Body of pancreas (tissue), 4 donors: ENCODE measurements at regions not wholly inside any gene's neighbourhood (a gene's known extent, or its start where the extent isn't known, plus 50 kb on each side); places are given as distances from the start of the nearest gene placed in this dataset.

Source experiments
- ATAC-seq: fragments of 150-250 bp; one replicate; pipeline ENCODE4 v1.9.1; 2016
- DNase-seq, 4 donors: peaks; one replicate each; pipeline ENCODE4 v3.0.0-alpha.2; 2019
- H3K27ac ChIP-seq, 4 donors: fragments of 200-600 bp; sonication (generic); 1 replicate in 3 of 4; 2 replicates in 1 of 4; pipeline versions ENCODE4 v1.5.1 to v1.6.1; 2016 to 2019; ENCODE audit warnings: mild to moderate bottlenecking in 1 of 4, mixed read lengths in 1 of 4, moderate library complexity in 1 of 4
- H3K27me3 ChIP-seq, 2 donors: fragments of 200-600 bp; sonication (generic); one replicate each; pipeline ENCODE4 v1.6.0; 2016; ENCODE audit warnings: mild to moderate bottlenecking in 1 of 2
- H3K36me3 ChIP-seq, 2 donors: fragments of 200-600 bp; sonication (generic); replicated peaks in 1 of 2; 2 replicates each; pipeline ENCODE4 v1.5.1; 2016; ENCODE audit warnings: low read depth in 2 of 2; ENCODE audit not compliant: insufficient read depth in 1 of 2
- H3K4me1 ChIP-seq: fragments of 200-600 bp; sonication (generic); one replicate; pipeline ENCODE4 v1.6.0; 2016
- H3K4me3 ChIP-seq, 2 donors: fragments of 200-600 bp; sonication (generic); 1 replicate in 1 of 2; 2 replicates in 1 of 2; pipeline ENCODE4 v1.5.1; 2016 to 2019
- H3K9me3 ChIP-seq, 3 donors: fragments of 200-600 bp; sonication (generic); 1 replicate in 2 of 3; 2 replicates in 1 of 3; pipeline ENCODE4 v1.5.1; 2016
- POLR2A ChIP-seq, 3 donors: fragments of 450-650 bp; IDR thresholded peaks; one replicate each; pipeline ENCODE4 v1.6.1; 2016; ENCODE audit warnings: antibody characterized with exemption in 3 of 3, mild to moderate bottlenecking in 2 of 3
- WGBS, 2 donors: methylation state at CpG; one replicate each; pipeline ENCODE4 v1.1.5; 2017; 5-methylcytosine and 5-hydroxymethylcytosine counted together
- intact Hi-C: fragments of 100-400 bp; cut with DNase I; formaldehyde crosslinking; loops from one replicate; pipeline ENCODE4 v1.15.1; 2023
- TF ChIP-seq, protein P1 (sequence below), 7 experiments: fragments of 450-650 bp in 4 of 7; fragments of 200-600 bp in 3 of 7; sonication (generic) in 3 of 7; IDR thresholded peaks; one replicate each; pipeline ENCODE4 v1.5.1; 2016 to 2019; ENCODE audit warnings: antibody characterized with exemption in 7 of 7

GRCh38 chr15:59819092-59819491 is 130.0 kb upstream of the BNIP2 start:
- Histone ChIP-seq H3K9me3 (no peaks in the 10 kb centered on the region), H3K36me3 (no peaks in the 10 kb centered on the region), H3K4me1 (no peaks in the 10 kb centered on the region), H3K27me3 (peaks cover 0 to 12% of the 10 kb centered on the region in 2 donors), H3K4me3 (no peak overlapping the region), H3K27ac (no peak overlapping the region)
- TF ChIP-seq POLR2A (IDR thresholded peaks at IDR 0.05) = no peak
- TF ChIP-seq, protein P1, sequence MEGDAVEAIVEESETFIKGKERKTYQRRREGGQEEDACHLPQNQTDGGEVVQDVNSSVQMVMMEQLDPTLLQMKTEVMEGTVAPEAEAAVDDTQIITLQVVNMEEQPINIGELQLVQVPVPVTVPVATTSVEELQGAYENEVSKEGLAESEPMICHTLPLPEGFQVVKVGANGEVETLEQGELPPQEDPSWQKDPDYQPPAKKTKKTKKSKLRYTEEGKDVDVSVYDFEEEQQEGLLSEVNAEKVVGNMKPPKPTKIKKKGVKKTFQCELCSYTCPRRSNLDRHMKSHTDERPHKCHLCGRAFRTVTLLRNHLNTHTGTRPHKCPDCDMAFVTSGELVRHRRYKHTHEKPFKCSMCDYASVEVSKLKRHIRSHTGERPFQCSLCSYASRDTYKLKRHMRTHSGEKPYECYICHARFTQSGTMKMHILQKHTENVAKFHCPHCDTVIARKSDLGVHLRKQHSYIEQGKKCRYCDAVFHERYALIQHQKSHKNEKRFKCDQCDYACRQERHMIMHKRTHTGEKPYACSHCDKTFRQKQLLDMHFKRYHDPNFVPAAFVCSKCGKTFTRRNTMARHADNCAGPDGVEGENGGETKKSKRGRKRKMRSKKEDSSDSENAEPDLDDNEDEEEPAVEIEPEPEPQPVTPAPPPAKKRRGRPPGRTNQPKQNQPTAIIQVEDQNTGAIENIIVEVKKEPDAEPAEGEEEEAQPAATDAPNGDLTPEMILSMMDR (IDR thresholded peaks at IDR 0.05) = no peak
- DNase-seq = no peak
- intact Hi-C loops = no loop called here
- no peak for ATAC-seq
- WGBS, 2 donors = 12 to 21% methylated on average over 4 of the region's 4 CpGs

GRCh38 chr15:59818336-59818735 is 129.2 kb upstream of the BNIP2 start:
- ATAC-seq (no peak), DNase-seq (no peak)
- H3K4me1 ChIP-seq = no peaks in the 10 kb centered on the region
- no peak overlapping the region for H3K27ac ChIP-seq
- H3K4me3 ChIP-seq = no peak overlapping the region
- peaks cover 0 to 16% of the 10 kb centered on the region in 2 donors for H3K27me3 ChIP-seq
- H3K36me3 ChIP-seq = no peaks in the 10 kb centered on the region
- TF ChIP-seq, protein P1 (IDR thresholded peaks at IDR 0.05) = no peak
- no peak for TF ChIP-seq POLR2A (IDR thresholded peaks at IDR 0.05)
- 32 to 36% methylated on average over 6 of the region's 6 CpGs for WGBS, 2 donors
- intact Hi-C loops = no loop called here
- no peaks in the 10 kb centered on the region for H3K9me3 ChIP-seq

- Histone ChIP-seq H3K27ac (no peak overlapping the region), H3K9me3 (no peaks in the 10 kb centered on the region), H3K4me1 (no peaks in the 10 kb centered on the region), H3K27me3 (peaks cover 0 to 16% of the 10 kb centered on the region in 2 donors), H3K36me3 (no peaks in the 10 kb centered on the region), H3K4me3 (no peak overlapping the region)
- WGBS, 2 donors = 42 to 48% methylated on average over 5 of the region's 5 CpGs
- DNase-seq (no peak), ATAC-seq (no peak)
- intact Hi-C loops = no loop called here
- TF ChIP-seq, protein P1 (IDR thresholded peaks at IDR 0.05) = no peak
- no peak for TF ChIP-seq POLR2A (IDR thresholded peaks at IDR 0.05)
Measured at GRCh38 chr15:59817834-59818233, 128.7 kb upstream of the BNIP2 start.

DNA sequence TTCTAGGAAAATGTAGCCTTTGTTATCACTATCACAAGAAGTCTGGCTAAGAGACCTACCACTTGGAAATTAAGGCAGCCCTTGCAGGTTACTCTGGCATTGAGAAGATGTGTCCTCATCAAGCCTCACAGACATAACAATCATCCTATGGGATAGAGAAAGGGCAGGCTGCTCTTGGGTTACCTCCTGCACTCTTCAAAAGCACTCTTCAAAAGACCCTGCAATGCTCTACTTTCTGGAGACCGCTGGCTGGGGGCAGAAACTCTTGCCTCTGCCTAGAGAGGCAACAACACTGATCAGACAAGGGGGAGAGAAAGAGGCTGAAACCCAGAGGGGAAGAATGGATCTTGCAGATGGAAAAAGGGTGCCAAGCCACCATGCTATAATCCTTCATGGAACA is 127.9 kb upstream of the BNIP2 start:
- no peak overlapping the region for H3K4me3 ChIP-seq
- no peaks in the 10 kb centered on the region for H3K4me1 ChIP-seq
- 50 to 70% methylated on average over 1 of the region's 1 CpG for WGBS, 2 donors
- no peaks in the 10 kb centered on the region for H3K9me3 ChIP-seq
- no peak for TF ChIP-seq POLR2A (IDR thresholded peaks at IDR 0.05)
- TF ChIP-seq, protein P1 (IDR thresholded peaks at IDR 0.05) = no peak
- peaks cover 0 to 16% of the 10 kb centered on the region in 2 donors for H3K27me3 ChIP-seq
- no peaks in the 10 kb centered on the region for H3K36me3 ChIP-seq
- intact Hi-C loops = no loop called here
- H3K27ac ChIP-seq = no peak overlapping the region
- no peak for ATAC-seq
- no peak for DNase-seq

GRCh38 chr15:59814409-59814808 is 125.3 kb upstream of the BNIP2 start:
- ATAC-seq = no peak
- DNase-seq = no peak
- H3K27me3 ChIP-seq = peaks cover 0 to 16% of the 10 kb centered on the region in 2 donors

More at GRCh38 chr15:59814409-59814808, 125.3 kb upstream of the BNIP2 start:
- TF ChIP-seq, protein P1 (IDR thresholded peaks at IDR 0.05) = no peak
- TF ChIP-seq POLR2A (IDR thresholded peaks at IDR 0.05) = no peak
- no peaks in the 10 kb centered on the region for H3K36me3 ChIP-seq
- no peaks in the 10 kb centered on the region for H3K9me3 ChIP-seq
- no peaks in the 10 kb centered on the region for H3K4me1 ChIP-seq
- H3K4me3 ChIP-seq = no peak overlapping the region
- intact Hi-C loops = no loop called here
- WGBS, 2 donors = 39 to 47% methylated on average over 7 to 8 of the region's 8 CpGs
- no peak overlapping the region for H3K27ac ChIP-seq
